Astrocyte of the cerebellum (primary cell): ENCODE measurements at regions not wholly inside any gene's neighbourhood (a gene's known extent, or its start where the extent isn't known, plus 50 kb on each side); places are given as distances from the start of the nearest gene placed in this dataset.

Experiments used
- DNase-seq: peaks from one replicate; pipeline ENCODE4 v3.0.0-alpha.2; 2011; ENCODE audit warnings: low read depth
- H3K4me3 ChIP-seq: 2 replicates; pipeline ENCODE4 v1.5.1; 2011; ENCODE audit warnings: mild to moderate bottlenecking, low read depth, low read length, moderate library complexity
- CTCF ChIP-seq: IDR thresholded peaks from 2 replicates; pipeline ENCODE4 v1.5.1; 2012; ENCODE audit warnings: low read length, low read depth, moderate library complexity, mild to moderate bottlenecking; ENCODE audit errors: missing control alignments
- in situ Hi-C: cut with HindIII; loops from 2 replicates; pipeline ENCODE4 v1.10.0; 2017; ENCODE audit warnings: low sequenced_read_pairs

GRCh38 chr9:38298904-38299303 is 93.6 kb upstream of the ALDH1B1 start:
- TF ChIP-seq CTCF, result no peak
- DNase-seq, result no peak
- in situ Hi-C loops, result no loop called here
- H3K4me3 ChIP-seq, result no peak overlapping the region

GRCh38 chr9:38298503-38298902 is 94.0 kb upstream of the ALDH1B1 start:
- in situ Hi-C loops, result no loop called here
- TF ChIP-seq CTCF, result no peak
- H3K4me3 ChIP-seq, result no peak overlapping the region
- no peak for DNase-seq

GRCh38 chr9:38296807-38297206 is 95.7 kb upstream of the ALDH1B1 start:
- no peak overlapping the region for H3K4me3 ChIP-seq
- TF ChIP-seq CTCF, result no peak
- in situ Hi-C loops, result no loop called here
- DNase-seq, result no peak

- in situ Hi-C loops, result no loop called here
- TF ChIP-seq CTCF, result no peak
- no peak for DNase-seq
- no peak overlapping the region for H3K4me3 ChIP-seq
These were observed 96.7 kb upstream of the ALDH1B1 start for GRCh38 chr9:38295764-38296163.

GRCh38 chr9:38294220-38294960 is 98.1 kb upstream of the ALDH1B1 start:
- H3K4me3 ChIP-seq, result no peak overlapping the region
- in situ Hi-C loops, result no loop called here

GRCh38 chr9:38293022-38293421 is 99.5 kb upstream of the ALDH1B1 start:
- DNase-seq, result no peak
- no peak for TF ChIP-seq CTCF
- in situ Hi-C loops, result no loop called here
- no peak overlapping the region for H3K4me3 ChIP-seq

More at GRCh38 chr9:38294220-38294960, 98.1 kb upstream of the ALDH1B1 start:
- TF ChIP-seq CTCF, result no peak
- no peak for DNase-seq

GRCh38 chr9:38292480-38292879 is 100.0 kb upstream of the ALDH1B1 start:
- no peak overlapping the region for H3K4me3 ChIP-seq
- TF ChIP-seq CTCF, result no peak
- DNase-seq, result no peak
- in situ Hi-C loops, result no loop called here
